ENCODE measurements at regions not wholly inside any gene's neighbourhood (a gene's known extent, or its start where the extent isn't known, plus 50 kb on each side); places are given as distances from the start of the nearest gene placed in this dataset.

GRCh38 chr10:4006051-4006450, 221.0 kb upstream of the KLF6 start:
- Mint-ChIP-seq H3K4me3 (ENCODE audit: unreplicated experiment) (no peak overlapping the region), H3K9me3 (ENCODE audit: unreplicated experiment) (peaks cover 2% of the 10 kb centered on the region), H3K27ac (ENCODE audit: unreplicated experiment) (no peak overlapping the region), H3K27me3 (ENCODE audit: insufficient read depth, unreplicated experiment) (no peaks in the 10 kb centered on the region), H3K36me3 (ENCODE audit: insufficient read depth, unreplicated experiment) (no peaks in the 10 kb centered on the region), H3K4me1 (ENCODE audit: low read depth, unreplicated experiment) (peaks cover 5% of the 10 kb centered on the region)
- TF ChIP-seq CTCF (IDR thresholded peaks at IDR 0.05; ENCODE audit: insufficient read depth in 1 of 2, low read depth in 1 of 2, low read length in 1 of 2, severe bottlenecking in 1 of 2, unreplicated experiment in 1 of 2): no peak
- Histone ChIP-seq H3K27me3 (replicated peaks; ENCODE audit: control insufficient read depth, insufficient read depth, low read length) (no peaks in the 10 kb centered on the region), H3K9me3 (no peaks in the 10 kb centered on the region), H3K4me3 (ENCODE audit: low read depth, low read length) (no peak overlapping the region), H3K4me1 (0 out of 2 replicates have a peak, but pooled peaks cover 3% of the 10 kb centered on the region), H3K36me3 (ENCODE audit: control insufficient read depth, insufficient read depth, low read length) (no peaks in the 10 kb centered on the region)
- ChIA-PET POLR2A (no interaction called here), CTCF (no interaction called here)
- no peak for DNase-seq
- BruUV-seq (replicated peaks): no TSS peak
- intact Hi-C loops (cut with micrococcal nuclease; ENCODE audit: unreplicated experiment): no loop called here

- CTCF ChIA-PET: no interaction called here
- H3K27me3 Mint-ChIP-seq (ENCODE audit: insufficient read depth, unreplicated experiment): no peaks in the 10 kb centered on the region
Measured at GRCh38 chr10:4004990-4005389, 220.0 kb upstream of the KLF6 start.

GRCh38 chr10:4004144-4004543, 219.1 kb upstream of the KLF6 start:
- BruUV-seq (replicated peaks): no TSS peak

More at GRCh38 chr10:4004990-4005389, 220.0 kb upstream of the KLF6 start:
- DNase-seq: no peak
- Histone ChIP-seq H3K27me3 (replicated peaks; ENCODE audit: control insufficient read depth, insufficient read depth, low read length) (no peaks in the 10 kb centered on the region), H3K36me3 (ENCODE audit: control insufficient read depth, insufficient read depth, low read length) (no peaks in the 10 kb centered on the region), H3K9me3 (peaks cover 6% of the 10 kb centered on the region), H3K4me3 (ENCODE audit: low read depth, low read length) (no peak overlapping the region), H3K4me1 (0 out of 2 replicates have a peak, but pooled peaks cover 3% of the 10 kb centered on the region)
- Mint-ChIP-seq H3K4me3 (ENCODE audit: unreplicated experiment) (no peak overlapping the region), H3K36me3 (ENCODE audit: insufficient read depth, unreplicated experiment) (no peaks in the 10 kb centered on the region), H3K27ac (ENCODE audit: unreplicated experiment) (no peak overlapping the region), H3K9me3 (ENCODE audit: unreplicated experiment) (peaks cover 13% of the 10 kb centered on the region), H3K4me1 (ENCODE audit: low read depth, unreplicated experiment) (peaks cover 5% of the 10 kb centered on the region)
- no peak for TF ChIP-seq CTCF (IDR thresholded peaks at IDR 0.05; ENCODE audit: insufficient read depth in 1 of 2, low read depth in 1 of 2, low read length in 1 of 2, severe bottlenecking in 1 of 2, unreplicated experiment in 1 of 2)
- intact Hi-C loops (cut with micrococcal nuclease; ENCODE audit: unreplicated experiment): no loop called here
- no TSS peak for BruUV-seq (replicated peaks)
- POLR2A ChIA-PET: no interaction called here

More at GRCh38 chr10:4004144-4004543, 219.1 kb upstream of the KLF6 start:
- peaks cover 5% of the 10 kb centered on the region for H3K4me1 Mint-ChIP-seq (ENCODE audit: low read depth, unreplicated experiment)
- 0 out of 2 replicates have a peak, but pooled peaks cover 3% of the 10 kb centered on the region for H3K4me1 ChIP-seq
- TF ChIP-seq CTCF (IDR thresholded peaks at IDR 0.05; ENCODE audit: insufficient read depth in 1 of 2, low read depth in 1 of 2, low read length in 1 of 2, severe bottlenecking in 1 of 2, unreplicated experiment in 1 of 2): no peak
- no peaks in the 10 kb centered on the region for H3K36me3 ChIP-seq (ENCODE audit: control insufficient read depth, insufficient read depth, low read length)
- no peak overlapping the region for H3K4me3 Mint-ChIP-seq (ENCODE audit: unreplicated experiment)
- ChIA-PET POLR2A (no interaction called here), CTCF (no interaction called here)
- intact Hi-C loops (cut with micrococcal nuclease; ENCODE audit: unreplicated experiment): no loop called here
- H3K9me3 ChIP-seq: peaks cover 10% of the 10 kb centered on the region
- H3K27me3 ChIP-seq (replicated peaks; ENCODE audit: control insufficient read depth, insufficient read depth, low read length): no peaks in the 10 kb centered on the region
- no peak for DNase-seq
- H3K9me3 Mint-ChIP-seq (ENCODE audit: unreplicated experiment): peaks cover 16% of the 10 kb centered on the region
- no peak overlapping the region for H3K4me3 ChIP-seq (ENCODE audit: low read depth, low read length)
- H3K36me3 Mint-ChIP-seq (ENCODE audit: insufficient read depth, unreplicated experiment): no peaks in the 10 kb centered on the region
- H3K27ac Mint-ChIP-seq (ENCODE audit: unreplicated experiment): peak overlapping the region; percentile 39
- no peaks in the 10 kb centered on the region for H3K27me3 Mint-ChIP-seq (ENCODE audit: insufficient read depth, unreplicated experiment)
